Mesenchymal stem cell (in vitro differentiated cells and primary cell): ENCODE measurements at regions not wholly inside any gene's neighbourhood (a gene's known extent, or its start where the extent isn't known, plus 50 kb on each side); places are given as distances from the start of the nearest gene placed in this dataset.
A peak's percentile ranks its signal among the peaks of the same experiment; 100 is the strongest.

Experiments used
- DNase-seq: peaks from one replicate; pipeline ENCODE4 v3.0.0-alpha.2; 2013
- H2AFZ ChIP-seq: one replicate; pipeline ENCODE4 v1.6.1; 2013; ENCODE audit warnings: low read depth, mild to moderate bottlenecking, control low read depth, inconsistent platforms, low read length, moderate library complexity
- H2AK5ac ChIP-seq: 2 replicates; pipeline ENCODE4 v1.6.1; 2013; ENCODE audit warnings: low read length, moderate library complexity, mild to moderate bottlenecking, inconsistent platforms; ENCODE audit not compliant: severe bottlenecking
- H2BK120ac ChIP-seq: one replicate; pipeline ENCODE4 v1.6.1; 2013; ENCODE audit warnings: low read depth, mild to moderate bottlenecking, inconsistent platforms, low read length, moderate library complexity
- H2BK12ac ChIP-seq, 2 experiments: one replicate each; pipeline ENCODE4 v1.6.1; 2013; ENCODE audit warnings: inconsistent platforms in 2 of 2, low read length in 2 of 2, mild to moderate bottlenecking in 2 of 2, moderate library complexity in 2 of 2, control low read depth in 1 of 2
- H2BK15ac ChIP-seq: one replicate; pipeline ENCODE4 v1.6.1; 2013; ENCODE audit warnings: mild to moderate bottlenecking, low read depth, inconsistent platforms; ENCODE audit not compliant: poor library complexity, severe bottlenecking
- H2BK5ac ChIP-seq: 2 replicates; pipeline ENCODE4 v1.6.1; 2013; ENCODE audit warnings: low read depth, mild to moderate bottlenecking, low read length, control low read depth, inconsistent platforms; ENCODE audit not compliant: poor library complexity, severe bottlenecking
- H3K14ac ChIP-seq, 2 experiments: one replicate each; pipeline ENCODE4 v1.6.1; 2013; ENCODE audit warnings: inconsistent platforms in 2 of 2, low read length in 2 of 2, control low read depth in 1 of 2, mild to moderate bottlenecking in 1 of 2, moderate library complexity in 1 of 2
- H3K18ac ChIP-seq, 2 experiments: one replicate each; pipeline ENCODE4 v1.6.1; 2013; ENCODE audit warnings: inconsistent platforms in 2 of 2, low read length in 2 of 2, control low read depth in 1 of 2, low read depth in 1 of 2, mild to moderate bottlenecking in 1 of 2
- H3K23ac ChIP-seq, 2 experiments: one replicate each; pipeline ENCODE4 v1.6.1; 2013; ENCODE audit warnings: inconsistent platforms in 2 of 2, low read length in 2 of 2, mild to moderate bottlenecking in 2 of 2, moderate library complexity in 2 of 2, control low read depth in 1 of 2
- H3K27ac ChIP-seq: 2 replicates; pipeline ENCODE4 v1.5.1; 2013; ENCODE audit warnings: mild to moderate bottlenecking, moderate library complexity, low read length, control low read depth, inconsistent platforms; ENCODE audit not compliant: poor library complexity, severe bottlenecking
- H3K27me3 ChIP-seq, 2 experiments: 2 replicates each; pipeline versions ENCODE4 v1.6.1 to v1.7.0; 2013; ENCODE audit warnings: low read length in 2 of 2, mild to moderate bottlenecking in 2 of 2, moderate library complexity in 2 of 2, control low read depth in 1 of 2, inconsistent platforms in 1 of 2; ENCODE audit not compliant: control insufficient read depth in 1 of 2, insufficient read depth in 1 of 2
- H3K36me3 ChIP-seq, 2 experiments: 2 replicates each; pipeline versions ENCODE4 v1.6.1 to v1.7.0; 2013; ENCODE audit warnings: low read length in 2 of 2, control low read depth in 1 of 2, inconsistent platforms in 1 of 2, low read depth in 1 of 2, mild to moderate bottlenecking in 1 of 2; ENCODE audit not compliant: insufficient read depth in 2 of 2, control insufficient read depth in 1 of 2
- H3K4ac ChIP-seq, 2 experiments: one replicate each; pipeline ENCODE4 v1.6.1; 2013; ENCODE audit warnings: inconsistent platforms in 2 of 2, low read length in 2 of 2, mild to moderate bottlenecking in 2 of 2, moderate library complexity in 2 of 2, control low read depth in 1 of 2, low read depth in 1 of 2
- H3K4me1 ChIP-seq: 2 replicates; pipeline ENCODE4 v1.6.1; 2013; ENCODE audit warnings: low read depth, low read length, control low read depth; ENCODE audit not compliant: control insufficient read depth, insufficient read depth
- H3K4me2 ChIP-seq: 2 replicates; pipeline ENCODE4 v1.6.1; 2013; ENCODE audit warnings: low read length, mild to moderate bottlenecking, inconsistent platforms; ENCODE audit not compliant: poor library complexity, severe bottlenecking
- H3K4me3 ChIP-seq, 2 experiments: 2 replicates each; pipeline versions ENCODE4 v1.5.1 to v1.7.0; 2013; ENCODE audit warnings: low read length in 2 of 2, mild to moderate bottlenecking in 2 of 2, control low read depth in 1 of 2, low read depth in 1 of 2; ENCODE audit not compliant: insufficient read depth in 1 of 2
- H3K79me1 ChIP-seq: replicated peaks from 2 replicates; pipeline ENCODE4 v1.6.1; 2013; ENCODE audit warnings: mild to moderate bottlenecking, control low read depth, low read length, inconsistent platforms; ENCODE audit not compliant: poor library complexity, severe bottlenecking
- H3K9ac ChIP-seq: 2 replicates; pipeline ENCODE4 v1.7.0; 2013; ENCODE audit warnings: mild to moderate bottlenecking, low read length, moderate library complexity
- H3K9me3 ChIP-seq: 2 replicates; pipeline ENCODE4 v1.7.0; 2013; ENCODE audit warnings: mild to moderate bottlenecking, low read length; ENCODE audit not compliant: control insufficient read depth
- H4K8ac ChIP-seq: one replicate; pipeline ENCODE4 v1.6.1; 2013; ENCODE audit warnings: inconsistent platforms, mild to moderate bottlenecking, low read length, moderate library complexity
- H4K91ac ChIP-seq: one replicate; pipeline ENCODE4 v1.6.1; 2013; ENCODE audit warnings: mild to moderate bottlenecking, low read length, inconsistent platforms
- WGBS: methylation state at CpG from one replicate; pipeline ENCODE4 v1.1.7; 2013; ENCODE audit warnings: mixed read lengths; 5-methylcytosine and 5-hydroxymethylcytosine counted together

DNA sequence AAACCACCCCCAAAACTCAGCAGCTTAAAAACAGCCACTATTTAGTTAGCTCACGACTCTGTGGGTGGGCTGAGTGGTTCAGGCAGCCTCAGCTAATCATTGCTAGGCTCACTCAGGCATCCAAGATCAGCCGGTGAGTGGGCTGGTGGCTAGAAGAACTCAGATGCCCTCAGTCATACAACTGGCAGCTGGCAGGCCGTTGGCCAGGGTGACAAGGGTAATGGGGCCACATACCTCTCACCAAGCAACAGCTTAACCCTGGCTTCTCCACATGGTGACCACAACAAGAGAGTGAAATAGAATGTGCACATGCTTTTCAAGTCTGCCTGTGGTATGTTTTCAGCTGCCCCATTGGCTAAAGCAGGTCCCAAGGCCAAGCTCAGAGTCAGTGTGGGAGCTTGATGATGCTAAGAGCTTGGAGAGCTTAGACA is 435.4 kb upstream of the TSHZ3 start:
- Histone ChIP-seq H3K18ac (no peak overlapping the region), H4K91ac (no peak overlapping the region), H2BK12ac (no peak overlapping the region), H3K14ac (no peak overlapping the region), H3K23ac (no peak overlapping the region), H2AK5ac (no peak overlapping the region), H3K4ac (no peak overlapping the region), H3K27me3 (no peaks in the 10 kb centered on the region), H3K27ac (no peak overlapping the region), H3K36me3 (no peaks in the 10 kb centered on the region), H2BK120ac (no peak overlapping the region), H3K9me3 (no peaks in the 10 kb centered on the region), H2AFZ (no peak overlapping the region), H3K9ac (no peak overlapping the region), H3K79me1 (no peaks in the 10 kb centered on the region), H3K4me1 (no peaks in the 10 kb centered on the region), H3K4me2 (no peak overlapping the region), H2BK5ac (no peak overlapping the region), H3K4me3 (no peak overlapping the region), H2BK15ac (no peak overlapping the region), H4K8ac (no peak overlapping the region)
- 69% methylated on average over 3 of the region's 3 CpGs for WGBS
- peak; percentile 7 for DNase-seq

DNA sequence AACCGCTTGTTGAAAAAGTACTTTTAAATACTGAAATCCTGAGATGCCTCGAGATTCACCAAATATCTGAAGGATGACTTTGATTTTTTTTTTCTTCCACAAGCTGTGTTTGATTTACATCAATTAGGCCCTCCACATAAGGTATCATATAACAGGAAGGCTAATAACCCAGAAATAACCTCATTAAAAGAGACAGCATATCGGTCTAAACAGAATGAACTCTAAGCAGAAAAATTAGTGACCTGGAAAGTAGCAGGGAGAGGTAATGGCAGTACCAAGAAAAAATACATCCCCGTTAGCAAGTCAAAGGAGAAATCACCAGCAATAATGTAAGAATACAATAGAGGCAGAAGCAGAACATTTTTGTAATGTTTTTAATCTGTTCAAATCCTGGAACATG is 452.4 kb upstream of the TSHZ3 start:
- H2BK120ac ChIP-seq = no peak overlapping the region

DNA sequence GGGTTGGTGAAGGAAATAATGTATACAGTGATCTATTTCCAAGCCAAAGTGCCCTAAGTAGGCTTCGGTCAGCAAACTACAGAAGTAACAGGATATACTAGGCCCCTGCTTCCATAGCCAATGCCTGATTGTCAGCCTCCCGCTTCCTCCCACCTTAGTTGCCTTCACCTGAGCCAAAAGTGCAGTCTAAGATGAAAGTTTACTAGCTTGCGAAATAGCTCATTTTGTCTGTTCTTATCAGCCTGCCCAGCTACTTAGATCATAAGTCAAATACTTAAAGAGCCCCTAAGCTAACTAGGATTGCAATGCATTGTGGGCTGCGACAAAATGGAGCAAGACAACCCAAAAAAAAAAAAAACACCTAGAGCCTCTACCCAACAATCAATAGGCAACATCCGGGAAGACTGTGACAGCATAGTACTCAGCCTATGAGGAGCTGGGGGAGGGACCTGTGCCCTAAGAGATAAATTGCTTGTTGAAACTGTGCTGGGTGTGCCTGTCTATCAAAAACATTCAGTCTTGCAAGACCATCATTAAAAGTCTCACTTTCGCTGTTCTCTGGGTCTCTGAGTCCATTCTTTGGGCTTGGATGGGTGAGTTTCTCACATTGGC is 454.7 kb upstream of the TSHZ3 start:
- Histone ChIP-seq H3K4ac (no peak overlapping the region), H3K27ac (no peak overlapping the region), H2BK12ac (no peak overlapping the region), H3K4me3 (no peak overlapping the region), H3K14ac (no peak overlapping the region), H2BK5ac (no peak overlapping the region), H3K36me3 (no peaks in the 10 kb centered on the region), H2AK5ac (no peak overlapping the region), H3K4me1 (no peaks in the 10 kb centered on the region), H3K27me3 (no peaks in the 10 kb centered on the region), H3K23ac (no peak overlapping the region), H2BK15ac (no peak overlapping the region), H3K9ac (no peak overlapping the region), H3K9me3 (no peaks in the 10 kb centered on the region), H3K18ac (no peak overlapping the region), H3K79me1 (no peaks in the 10 kb centered on the region), H4K91ac (no peak overlapping the region), H2BK120ac (no peak overlapping the region), H2AFZ (no peak overlapping the region), H4K8ac (no peak overlapping the region), H3K4me2 (no peak overlapping the region)
- 68% methylated on average over 4 of the region's 6 CpGs for WGBS
- DNase-seq = no peak

More for the DNA sequence above, 452.4 kb upstream of the TSHZ3 start:
- Histone ChIP-seq H4K91ac (no peak overlapping the region), H2AFZ (no peak overlapping the region), H3K4me2 (no peak overlapping the region), H3K36me3 (no peaks in the 10 kb centered on the region), H3K27ac (no peak overlapping the region), H3K4me1 (no peaks in the 10 kb centered on the region), H2AK5ac (no peak overlapping the region), H3K4me3 (no peak overlapping the region), H3K9me3 (no peaks in the 10 kb centered on the region), H3K27me3 (no peaks in the 10 kb centered on the region), H2BK5ac (no peak overlapping the region), H3K79me1 (no peaks in the 10 kb centered on the region), H3K23ac (no peak overlapping the region), H2BK15ac (no peak overlapping the region), H3K14ac (no peak overlapping the region), H2BK12ac (no peak overlapping the region), H4K8ac (no peak overlapping the region), H3K4ac (no peak overlapping the region), H3K18ac (no peak overlapping the region), H3K9ac (no peak overlapping the region)
- 87% methylated on average over 3 of the region's 4 CpGs for WGBS
- DNase-seq = no peak

DNA sequence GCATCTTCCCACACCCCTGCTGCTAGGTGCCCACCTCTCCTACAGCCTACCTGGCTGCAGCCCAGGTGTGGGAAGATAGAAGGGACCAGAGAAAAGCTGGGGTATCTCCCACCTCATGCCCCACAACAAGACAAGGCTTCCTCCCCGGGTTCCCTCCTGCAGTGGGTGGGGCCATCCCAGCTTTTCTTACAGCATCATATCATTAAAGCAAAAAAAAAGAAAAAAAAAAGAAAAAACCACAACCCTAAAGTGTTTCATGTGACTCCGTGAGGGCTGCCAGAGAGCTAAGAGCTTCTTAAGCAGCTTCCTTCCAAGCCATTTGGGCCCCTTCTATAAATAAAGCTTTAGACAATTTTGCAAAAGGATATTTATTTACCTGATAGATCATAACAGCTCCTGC is 455.4 kb upstream of the TSHZ3 start:
- Histone ChIP-seq H4K91ac (no peak overlapping the region), H3K23ac (no peak overlapping the region), H3K27me3 (no peaks in the 10 kb centered on the region), H2BK15ac (no peak overlapping the region), H2BK5ac (no peak overlapping the region), H3K79me1 (no peaks in the 10 kb centered on the region), H3K27ac (no peak overlapping the region), H3K4me3 (no peak overlapping the region), H4K8ac (no peak overlapping the region), H3K9me3 (no peaks in the 10 kb centered on the region), H2BK120ac (no peak overlapping the region), H3K36me3 (no peaks in the 10 kb centered on the region), H2BK12ac (no peak overlapping the region), H3K18ac (no peak overlapping the region), H3K9ac (no peak overlapping the region), H3K4ac (no peak overlapping the region), H3K4me2 (no peak overlapping the region), H2AFZ (no peak overlapping the region), H3K4me1 (no peaks in the 10 kb centered on the region), H3K14ac (no peak overlapping the region), H2AK5ac (no peak overlapping the region)
- no peak for DNase-seq
- 61% methylated on average over 1 of the region's 2 CpGs for WGBS
